SK-N-MC (cell line): ENCODE measurements at regions not wholly inside any gene's neighbourhood (a gene's known extent, or its start where the extent isn't known, plus 50 kb on each side); places are given as distances from the start of the nearest gene placed in this dataset.

Experiments
- EZH2 ChIP-seq: fragments of 200-600 bp; sonication (generic); IDR thresholded peaks from one replicate; pipeline ENCODE4 v1.6.1; 2017; ENCODE audit warnings: antibody characterized with exemption
- POLR2AphosphoS5 ChIP-seq: IDR thresholded peaks from 2 replicates; pipeline ENCODE4 v1.6.1; 2012; ENCODE audit warnings: mild to moderate bottlenecking, low read depth, low read length, borderline replicate concordance

- TF ChIP-seq EZH2 (no peak), POLR2AphosphoS5 (no peak)
Measured at GRCh38 chr17:68801335-68802247, 153.6 kb downstream of the ABCA8 start.
